GM18873 (cell line): ENCODE measurements at regions not wholly inside any gene's neighbourhood (a gene's known extent, or its start where the extent isn't known, plus 50 kb on each side); places are given as distances from the start of the nearest gene placed in this dataset.
"Not testable (repeated sequence)": the region's sequence is repeated elsewhere in the genome, so short reads cannot be mapped to it uniquely, and the experiment has no call there.

Experiments
- ATAC-seq: cut with Tn5 transposase; IDR thresholded peaks from one replicate; pipeline ENCODE4 v1.9.1; 2021; ENCODE audit warnings: mild to moderate bottlenecking, moderate library complexity, moderate number of reproducible peaks; ENCODE audit not compliant: unreplicated experiment, low FRiP score

DNA sequence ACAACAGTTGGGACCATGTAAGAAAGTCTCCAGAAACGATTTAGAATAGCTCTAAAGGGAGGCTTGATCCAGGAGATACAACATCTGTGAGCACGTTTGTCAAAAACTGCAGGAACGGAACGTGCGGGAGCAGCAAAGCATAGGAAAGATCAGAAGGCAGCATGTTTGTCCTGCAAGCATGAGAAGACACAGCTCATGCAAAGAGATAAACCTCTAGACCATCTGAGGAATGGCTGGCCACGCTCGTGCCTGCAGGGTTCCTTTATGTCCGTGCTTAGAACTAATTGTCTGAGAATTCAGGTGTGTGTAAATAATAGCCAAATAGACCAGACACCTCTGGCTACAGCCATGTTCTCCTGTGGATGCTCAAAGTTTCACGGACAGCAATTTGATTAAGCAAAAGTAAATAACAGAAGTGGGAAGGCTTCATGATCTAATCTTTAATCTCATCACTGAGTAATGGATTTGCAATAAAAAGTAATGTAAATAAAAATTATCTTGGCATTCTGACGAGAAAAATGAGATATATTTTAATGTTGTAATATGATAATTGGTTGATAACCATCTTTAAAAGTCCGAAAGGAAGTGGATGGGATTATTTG lies 534.8 kb upstream of the CDH7 start:
- no peak for ATAC-seq

DNA sequence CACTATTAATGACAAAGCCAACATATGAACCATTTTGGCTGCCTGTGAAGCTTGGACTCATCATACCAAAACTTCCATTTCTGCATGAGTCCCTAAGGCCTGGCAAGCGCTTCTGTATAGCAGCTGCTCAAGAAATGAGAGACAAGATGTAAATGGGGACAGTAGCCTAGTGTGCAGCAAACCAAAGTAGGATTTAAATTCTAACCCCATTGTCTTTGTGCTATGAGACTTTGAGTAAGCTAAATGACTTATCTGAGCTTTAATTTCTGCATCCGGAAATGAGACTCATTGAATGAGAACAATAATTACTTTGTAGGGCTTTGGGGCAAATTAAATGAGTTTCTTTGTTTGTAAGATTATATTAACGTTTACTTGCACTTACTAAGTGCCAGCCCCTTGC lies 536.4 kb upstream of the CDH7 start:
- ATAC-seq: no peak

DNA sequence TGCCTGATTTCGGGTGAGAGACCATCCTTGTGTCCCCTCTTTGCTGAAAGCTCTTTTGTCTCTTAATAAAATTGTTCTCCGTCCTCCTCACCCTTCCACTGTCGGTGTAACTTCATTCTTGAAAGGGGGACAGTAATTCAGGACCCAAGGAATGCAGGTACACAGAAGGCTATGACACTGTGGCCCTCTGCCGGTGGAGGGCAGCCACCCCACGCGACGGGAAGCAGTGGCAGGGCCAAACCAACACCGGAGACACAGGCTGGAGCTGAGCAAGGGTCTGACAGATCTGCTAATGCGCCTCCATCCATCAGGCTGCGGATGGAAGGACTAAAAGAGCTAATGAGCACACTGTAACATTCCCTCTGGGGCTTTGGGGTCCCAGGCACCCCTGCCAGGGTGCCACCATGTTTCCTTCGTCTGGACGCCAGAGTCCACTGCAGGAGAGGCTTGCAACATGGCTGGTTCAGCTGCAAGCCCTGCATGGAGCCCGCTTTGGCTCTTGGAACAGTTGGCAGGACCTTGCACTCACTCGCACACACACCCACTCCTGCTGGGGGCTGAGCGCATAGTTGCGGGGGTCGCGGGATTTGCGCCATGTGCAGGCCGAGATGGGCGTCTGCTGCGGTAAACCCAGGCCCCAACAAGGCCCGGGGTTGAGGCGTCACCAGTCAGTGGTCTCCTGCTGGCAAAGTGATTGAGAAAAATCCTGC lies 544.1 kb upstream of the CDH7 start:
- no peak for ATAC-seq

DNA sequence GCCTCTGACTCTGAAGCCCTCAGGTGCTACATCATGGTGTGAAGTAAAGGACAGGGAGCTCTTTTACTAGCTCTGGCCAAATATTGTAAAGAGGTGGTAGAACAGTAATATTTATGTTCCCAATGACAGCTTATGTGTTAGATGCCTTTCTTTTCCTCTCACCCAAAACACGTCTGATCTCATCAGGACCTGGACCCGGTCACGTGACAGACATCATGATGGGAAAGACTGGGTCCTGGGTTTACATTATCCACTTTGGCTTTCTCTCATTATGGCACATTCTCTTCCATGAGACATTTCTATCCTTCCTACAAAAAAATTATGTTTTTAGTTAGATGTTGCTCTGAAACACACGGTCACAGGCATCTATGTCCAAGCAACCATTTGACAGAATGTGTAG lies 548.7 kb upstream of the CDH7 start:
- no peak for ATAC-seq

DNA sequence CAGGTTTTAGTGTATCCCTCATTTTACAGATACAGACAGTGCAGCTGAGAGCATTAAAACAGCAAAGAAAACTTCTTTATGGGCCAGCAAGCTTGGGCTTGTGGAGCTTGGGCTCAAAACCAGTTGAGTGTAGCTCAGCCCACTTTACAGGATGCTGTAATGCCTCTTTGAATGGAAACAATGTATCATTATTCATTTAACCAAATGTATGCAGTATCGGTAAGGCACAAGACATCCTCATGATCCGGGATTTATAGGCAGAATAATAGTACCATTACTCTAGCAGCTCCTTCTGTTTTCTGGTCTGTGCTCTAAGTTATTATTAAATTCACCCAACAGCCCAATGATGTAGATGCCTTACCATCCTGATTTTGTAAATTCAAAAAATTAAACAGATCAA lies 575.1 kb upstream of the CDH7 start:
- no peak for ATAC-seq

DNA sequence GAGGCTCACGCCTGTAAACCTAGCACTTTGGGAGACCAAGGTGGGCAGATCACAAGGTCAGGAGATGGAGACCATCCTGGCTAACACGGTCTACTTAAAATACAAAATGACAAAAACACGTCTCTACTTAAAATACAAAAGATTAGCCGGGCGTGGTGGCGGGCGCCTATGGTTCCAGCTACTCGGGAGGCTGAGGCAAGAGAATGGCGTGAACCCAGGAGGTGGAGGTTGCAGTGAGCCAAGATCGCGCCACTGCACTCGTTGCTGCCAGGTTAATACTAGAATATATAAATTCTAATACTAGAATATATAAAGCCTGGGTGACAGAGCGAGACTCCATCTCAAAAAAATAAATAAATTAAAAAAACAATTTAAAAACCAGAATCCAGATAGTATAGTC lies 588.7 kb upstream of the CDH7 start:
- not testable (repeated sequence) for ATAC-seq

DNA sequence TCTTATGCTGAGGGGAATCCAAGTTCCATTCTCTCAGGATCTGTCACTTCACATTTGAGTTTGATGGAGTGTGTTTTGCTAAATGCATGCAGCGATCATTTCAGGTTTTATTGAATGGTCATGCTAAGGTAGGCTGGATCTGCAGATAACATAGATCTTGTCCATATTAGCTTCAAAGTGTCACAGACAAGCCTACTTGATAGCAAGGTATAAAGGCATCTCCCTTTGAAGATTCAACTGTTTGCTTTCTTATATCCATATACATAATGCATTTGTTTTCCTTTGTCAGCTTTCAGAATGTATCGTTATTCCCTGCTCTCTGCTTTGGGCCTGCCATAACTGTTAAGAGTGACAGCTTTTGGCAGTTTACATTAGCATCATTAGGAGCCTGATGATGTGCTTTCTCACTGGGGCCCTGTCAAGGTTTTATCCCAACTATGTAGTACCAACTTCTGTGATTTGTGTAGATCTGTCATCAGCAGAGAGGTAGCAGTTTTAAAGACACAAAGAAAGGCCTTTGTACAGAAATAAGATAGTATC lies 604.3 kb upstream of the CDH7 start:
- no peak for ATAC-seq

DNA sequence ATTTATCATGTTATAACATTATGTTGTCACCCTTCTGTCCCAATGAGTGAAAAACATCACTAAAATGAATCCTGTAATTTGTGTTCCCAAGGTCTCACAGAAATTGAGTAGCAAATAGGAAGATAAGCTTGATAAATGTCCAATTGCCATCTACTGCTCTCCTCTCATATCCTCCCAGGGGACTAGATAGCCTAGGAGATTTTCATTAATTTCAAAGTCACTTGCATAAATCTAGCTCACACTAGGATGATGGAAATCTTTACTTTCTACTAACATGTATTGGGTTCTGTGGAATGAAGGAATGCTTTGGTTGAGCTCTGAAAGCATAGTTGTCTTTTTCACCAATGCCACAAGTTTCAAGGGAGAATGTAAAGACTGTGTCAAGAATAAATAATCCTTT lies 605.5 kb upstream of the CDH7 start:
- no peak for ATAC-seq

DNA sequence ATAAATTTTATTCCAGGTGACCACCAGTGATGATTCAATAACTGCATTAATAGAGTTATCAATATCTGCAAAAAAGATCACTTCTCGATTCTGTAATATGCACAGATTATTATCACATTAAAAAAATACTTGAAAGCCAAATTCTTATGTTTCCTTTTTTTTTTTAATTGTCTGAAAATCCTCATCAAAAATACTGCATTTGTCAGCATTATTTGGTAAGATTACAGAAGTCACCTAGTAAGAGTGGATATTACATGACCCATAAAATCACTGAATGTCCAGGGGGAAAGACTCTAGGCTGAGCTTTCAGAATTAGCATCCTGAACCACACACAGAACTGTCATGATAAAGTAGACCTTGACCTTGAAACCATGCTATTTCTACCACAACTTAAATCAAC lies 617.2 kb upstream of the CDH7 start:
- ATAC-seq: no peak

DNA sequence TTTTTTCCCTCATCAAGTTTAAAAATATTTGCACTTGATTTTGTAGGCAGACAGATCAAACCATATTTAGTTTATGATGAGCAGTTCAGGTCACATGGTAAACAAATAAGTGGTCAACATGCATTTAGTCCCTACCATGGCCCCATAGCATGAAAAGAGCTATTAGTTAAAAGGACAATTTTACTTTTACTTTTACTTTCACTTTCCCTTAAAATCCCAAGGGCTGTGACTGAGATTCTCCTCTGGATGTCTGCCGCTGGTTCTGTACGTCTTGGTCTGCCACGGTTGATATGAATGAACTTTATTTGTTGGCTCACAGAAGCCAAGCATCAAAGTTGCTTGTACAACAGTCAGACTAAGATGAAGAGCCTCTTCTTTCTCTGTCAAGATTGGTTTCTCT lies 626.2 kb upstream of the CDH7 start:
- ATAC-seq: no peak

DNA sequence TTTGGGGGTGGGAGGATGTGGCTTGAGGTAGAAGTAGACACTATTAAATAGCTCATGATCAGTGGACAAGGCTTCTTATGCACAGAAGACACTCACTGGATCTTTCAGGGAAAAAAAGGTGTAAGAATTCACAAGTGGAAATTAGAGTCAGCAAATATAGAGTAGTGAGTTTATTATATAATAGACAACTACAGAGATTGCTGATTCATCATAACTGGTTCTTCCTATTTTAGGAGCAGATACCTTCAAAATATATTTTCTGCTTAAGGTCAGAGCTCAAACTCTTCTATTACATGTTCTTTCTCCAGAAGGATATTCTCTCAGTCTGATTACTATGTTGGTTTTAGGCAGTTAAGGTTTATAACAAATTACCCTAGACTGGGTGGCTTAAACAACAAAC lies 646.9 kb upstream of the CDH7 start:
- ATAC-seq: no peak

DNA sequence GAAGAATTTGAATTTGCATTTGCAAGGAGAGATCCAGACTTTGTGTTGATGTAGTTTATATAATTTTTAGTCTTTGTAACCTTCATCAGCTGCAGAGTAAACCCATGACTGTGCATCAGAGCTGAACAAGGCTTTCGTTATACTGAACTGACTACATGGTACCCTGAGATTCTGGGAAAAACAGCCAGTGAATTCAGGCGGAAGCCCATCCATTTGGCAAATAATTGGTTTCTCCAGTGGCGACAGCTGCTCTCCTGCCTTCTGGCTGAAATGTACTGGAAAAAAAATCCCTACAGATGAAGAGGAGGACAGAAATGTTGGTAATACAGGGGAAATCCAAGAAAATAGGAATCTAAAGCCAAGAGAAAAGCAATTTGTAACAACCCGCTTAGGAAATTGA lies 657.5 kb upstream of the CDH7 start:
- no peak for ATAC-seq

DNA sequence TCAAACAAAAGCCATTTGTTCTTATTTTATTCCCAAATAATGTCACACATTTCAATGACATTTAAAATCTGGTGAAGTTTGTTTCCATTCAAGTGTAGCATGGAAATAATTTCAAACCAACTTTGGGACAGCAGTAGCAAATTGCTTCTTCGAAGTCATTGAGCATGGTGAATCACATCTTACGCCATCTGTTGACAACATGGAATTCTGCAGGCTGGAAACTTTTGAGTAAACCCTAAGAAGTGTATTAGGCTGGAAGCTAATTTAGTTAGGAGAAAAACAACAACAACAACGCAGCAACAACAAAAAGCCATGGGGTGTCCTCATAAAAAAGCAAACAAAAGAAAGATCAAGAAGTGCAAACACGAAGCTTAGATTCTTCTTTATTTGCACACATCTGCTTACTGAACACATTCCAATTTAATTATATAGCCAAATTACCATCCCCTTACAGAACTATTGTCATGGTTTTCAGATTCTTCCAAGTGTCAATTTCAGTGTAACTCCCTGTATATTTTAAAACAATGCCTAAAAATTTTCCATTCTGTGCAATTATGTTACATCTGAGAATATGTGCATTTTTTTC lies 659.0 kb upstream of the CDH7 start:
- ATAC-seq: no peak

DNA sequence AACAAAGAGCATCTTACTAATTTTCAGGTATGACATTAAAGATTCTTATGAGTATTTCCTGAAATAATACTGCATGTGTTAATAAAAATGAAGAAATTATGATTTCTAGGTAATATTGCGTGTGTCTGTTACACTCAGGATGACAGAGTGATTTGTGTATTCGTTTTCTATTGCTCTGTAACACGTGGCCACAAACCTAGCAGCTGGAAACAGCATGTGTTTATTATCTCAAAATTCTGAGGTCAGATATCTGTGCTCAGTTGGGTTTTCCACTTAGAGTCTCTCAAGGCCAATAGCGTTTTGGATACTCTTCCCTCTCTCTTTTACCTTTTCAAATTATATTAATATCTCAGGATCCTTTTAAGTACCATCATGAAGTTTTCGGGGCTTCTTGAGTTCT lies 667.9 kb upstream of the CDH7 start:
- no peak for ATAC-seq

DNA sequence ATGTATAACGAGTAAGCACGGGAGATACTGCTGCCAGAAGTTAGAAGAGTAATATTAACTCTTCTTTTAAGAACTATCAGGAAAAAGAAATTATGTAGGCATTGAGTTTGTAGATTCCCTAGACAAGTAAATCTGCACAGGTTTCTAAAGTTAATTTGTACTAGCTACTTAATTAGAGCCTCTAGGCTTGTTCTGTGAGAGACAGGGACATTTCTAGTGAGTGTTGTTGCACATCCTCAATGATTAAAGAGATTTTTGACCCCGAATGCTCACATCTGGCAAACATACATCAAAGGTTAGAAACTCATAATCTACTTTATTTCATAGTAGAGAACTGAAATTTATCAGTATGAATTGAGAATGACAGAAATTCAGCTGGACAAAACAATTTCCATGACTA lies 669.0 kb upstream of the CDH7 start:
- ATAC-seq: no peak

DNA sequence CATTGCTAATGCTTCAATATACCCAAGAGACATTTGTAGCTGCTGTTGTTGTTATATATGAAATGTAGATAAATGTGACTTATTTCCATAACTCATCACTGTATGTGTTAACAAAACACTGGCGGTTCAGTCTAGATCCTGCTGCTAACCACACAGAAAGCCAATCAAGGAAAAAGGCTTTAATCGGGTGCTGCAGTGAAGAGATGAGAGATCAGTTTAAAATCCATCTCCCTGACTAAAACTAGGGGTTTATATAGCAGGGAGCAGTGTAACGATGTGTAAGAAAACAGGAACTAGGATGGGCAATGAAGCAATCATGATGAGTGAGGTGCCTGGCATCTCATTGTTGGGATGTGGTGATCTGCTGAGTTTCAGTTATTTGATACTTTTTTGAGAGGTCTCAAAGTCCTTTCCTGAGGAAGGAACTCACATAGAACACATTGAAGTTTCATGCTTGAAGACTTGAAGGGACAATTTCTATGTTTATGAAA lies 677.7 kb upstream of the CDH7 start:
- ATAC-seq: no peak

DNA sequence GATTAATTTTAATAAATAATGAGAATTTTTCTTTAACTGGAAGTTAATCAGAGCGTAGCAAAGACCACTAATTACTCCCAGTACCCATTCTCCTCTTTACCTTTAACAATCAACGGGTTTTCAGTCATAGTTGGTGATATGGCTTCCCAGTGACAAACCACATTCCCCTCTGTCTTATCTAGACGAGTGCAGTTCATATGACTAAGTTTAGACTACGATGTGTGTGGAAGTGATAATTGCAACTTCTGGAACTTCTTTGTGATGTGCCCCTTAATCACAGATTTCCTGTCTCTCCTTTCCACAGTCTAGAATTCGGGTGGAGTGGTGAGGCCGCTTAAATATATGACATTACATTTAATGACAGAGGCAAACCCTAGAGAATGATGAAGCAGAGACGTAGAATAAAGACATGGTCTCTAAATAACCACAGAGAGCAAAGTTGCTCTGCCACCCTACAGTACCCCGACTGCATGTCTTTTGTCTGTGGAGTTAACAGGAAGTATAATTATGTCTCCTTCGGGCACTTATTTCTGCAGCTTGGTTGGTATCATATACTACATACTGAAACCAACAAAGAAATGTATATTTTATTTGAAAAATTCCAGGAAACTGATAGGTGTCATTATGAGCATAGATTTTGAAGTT lies 693.3 kb upstream of the CDH7 start:
- no peak for ATAC-seq

DNA sequence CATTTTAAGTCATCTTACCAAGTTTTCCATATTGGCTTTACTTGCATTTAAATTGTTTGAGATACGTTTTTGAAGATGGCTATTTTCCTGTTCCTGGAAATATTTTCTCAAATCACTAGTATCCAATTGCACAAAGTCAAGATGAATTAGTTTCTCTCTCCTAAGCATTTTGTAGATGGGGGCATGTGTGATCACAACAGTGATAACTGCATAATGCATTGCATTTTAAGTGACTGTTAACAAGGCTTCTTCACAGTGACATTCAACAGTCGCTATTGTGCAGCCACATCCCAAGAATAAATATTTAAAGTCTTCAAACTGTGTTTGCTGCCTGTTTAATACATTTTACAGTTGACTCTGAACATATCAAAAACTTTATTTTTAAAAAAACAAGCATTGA lies 694.2 kb upstream of the CDH7 start:
- ATAC-seq: no peak

DNA sequence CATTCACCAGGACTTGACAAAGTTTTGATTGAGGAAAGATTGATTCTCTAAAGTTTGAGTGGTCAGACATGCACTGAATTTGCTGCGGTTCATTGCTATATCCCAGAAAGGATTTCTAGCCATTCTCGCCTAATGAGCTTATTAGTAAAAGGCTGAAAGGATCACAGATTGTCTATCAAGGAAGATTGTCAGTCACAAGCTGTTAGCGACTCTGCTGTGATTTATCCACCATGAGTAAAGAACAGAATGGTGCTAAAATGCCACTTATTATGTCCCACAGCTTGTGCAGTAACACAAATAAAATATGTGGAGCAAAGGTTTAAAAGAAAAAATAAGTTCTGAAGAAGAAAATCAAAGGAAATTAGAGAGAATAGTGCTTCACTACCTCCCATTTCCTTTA lies 701.2 kb upstream of the CDH7 start:
- ATAC-seq: no peak

DNA sequence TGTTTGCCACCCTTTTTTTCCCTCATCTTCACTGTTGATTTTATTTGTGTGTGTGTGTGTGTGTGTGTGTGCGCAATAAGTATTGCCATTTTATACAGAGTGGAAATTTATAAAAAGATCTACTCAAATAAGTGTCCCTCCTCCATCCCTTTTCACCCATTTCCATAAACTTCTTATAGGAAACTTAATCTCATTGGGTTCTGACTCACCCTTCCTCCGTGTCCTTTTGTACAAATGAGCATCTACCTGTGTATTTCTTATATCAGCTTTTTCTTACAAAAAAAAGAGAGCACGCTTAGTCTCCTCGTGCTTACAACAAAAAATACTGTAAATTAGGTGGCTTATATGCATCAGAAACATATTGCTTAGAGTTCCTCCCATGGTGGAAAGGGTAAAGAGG lies 711.2 kb upstream of the CDH7 start:
- ATAC-seq: no peak

DNA sequence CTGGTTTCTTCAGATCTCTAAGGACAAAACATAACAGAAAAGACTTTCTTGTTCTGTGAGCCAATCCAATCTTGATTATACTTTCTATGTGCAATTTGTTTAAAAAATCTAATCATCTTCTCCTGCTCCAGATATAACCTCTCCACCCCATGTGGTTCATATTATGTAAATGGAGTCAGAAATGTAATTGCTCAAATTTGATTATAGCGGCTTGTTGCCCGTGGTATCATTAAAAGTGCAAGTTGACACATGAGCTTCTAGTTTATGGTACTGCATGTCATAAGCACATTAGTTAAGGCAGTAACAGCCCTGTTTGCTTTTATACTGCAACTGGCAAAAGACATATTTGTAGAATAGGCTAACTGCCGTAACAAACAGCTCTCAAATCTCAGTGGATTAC lies 715.1 kb upstream of the CDH7 start:
- ATAC-seq: no peak
